Trophoblast cell (in vitro differentiated cells and primary cell): ENCODE measurements at regions not wholly inside any gene's neighbourhood (a gene's known extent, or its start where the extent isn't known, plus 50 kb on each side); places are given as distances from the start of the nearest gene placed in this dataset.
A peak's percentile ranks its signal among the peaks of the same experiment; 100 is the strongest.

Experiments used
- DNase-seq, 2 donors: peaks; one replicate each; pipeline ENCODE4 v3.0.0-alpha.2; 2016
- H2AFZ ChIP-seq: 2 replicates; pipeline ENCODE4 v1.6.1; 2013; ENCODE audit warnings: low read length, moderate library complexity, mild to moderate bottlenecking; ENCODE audit not compliant: insufficient read depth, poor library complexity
- H2AK5ac ChIP-seq: 2 replicates; pipeline ENCODE4 v1.6.1; 2013; ENCODE audit warnings: mild to moderate bottlenecking, low read length
- H2BK120ac ChIP-seq: 2 replicates; pipeline ENCODE4 v1.6.1; 2013; ENCODE audit warnings: low read length, mild to moderate bottlenecking, moderate library complexity; ENCODE audit not compliant: insufficient read depth, poor library complexity
- H2BK12ac ChIP-seq: 2 replicates; pipeline ENCODE4 v1.6.1; 2013; ENCODE audit warnings: mild to moderate bottlenecking, low read length, moderate library complexity
- H2BK5ac ChIP-seq: 2 replicates; pipeline ENCODE4 v1.6.1; 2013; ENCODE audit warnings: low read length, low read depth, moderate library complexity, mild to moderate bottlenecking; ENCODE audit not compliant: poor library complexity
- H3K14ac ChIP-seq: 2 replicates; pipeline ENCODE4 v1.6.1; 2013; ENCODE audit warnings: mild to moderate bottlenecking, low read length
- H3K18ac ChIP-seq: 2 replicates; pipeline ENCODE4 v1.6.1; 2013; ENCODE audit warnings: mild to moderate bottlenecking, low read length
- H3K23ac ChIP-seq: 2 replicates; pipeline ENCODE4 v1.6.1; 2013; ENCODE audit warnings: low read length
- H3K27ac ChIP-seq: 2 replicates; pipeline ENCODE4 v1.5.1; 2013; ENCODE audit warnings: low read depth, mild to moderate bottlenecking, inconsistent platforms, low read length, moderate library complexity
- H3K27me3 ChIP-seq: 2 replicates; pipeline ENCODE4 v1.6.1; 2013; ENCODE audit warnings: inconsistent platforms, mild to moderate bottlenecking, low read length, moderate library complexity; ENCODE audit not compliant: insufficient read depth
- H3K36me3 ChIP-seq, 2 experiments: 1 replicate in 1 of 2; 2 replicates in 1 of 2; pipeline ENCODE4 v1.6.1; 2013; ENCODE audit warnings: low read length in 2 of 2, mild to moderate bottlenecking in 2 of 2, moderate library complexity in 1 of 2; ENCODE audit not compliant: insufficient read depth in 2 of 2, control insufficient read depth in 1 of 2
- H3K4ac ChIP-seq: 2 replicates; pipeline ENCODE4 v1.6.1; 2013; ENCODE audit warnings: low read depth, mild to moderate bottlenecking, low read length, moderate library complexity
- H3K4me1 ChIP-seq, 2 experiments: 1 replicate in 1 of 2; 2 replicates in 1 of 2; pipeline ENCODE4 v1.6.1; 2013; ENCODE audit warnings: low read length in 2 of 2, mild to moderate bottlenecking in 2 of 2, moderate library complexity in 1 of 2; ENCODE audit not compliant: insufficient read depth in 2 of 2, control insufficient read depth in 1 of 2
- H3K4me2 ChIP-seq: 2 replicates; pipeline ENCODE4 v1.6.1; 2013; ENCODE audit warnings: inconsistent platforms, mild to moderate bottlenecking, low read length, moderate library complexity
- H3K4me3 ChIP-seq: 2 replicates; pipeline ENCODE4 v1.5.1; 2013; ENCODE audit warnings: mild to moderate bottlenecking, low read depth, low read length, inconsistent platforms
- H3K79me1 ChIP-seq: one replicate; pipeline ENCODE4 v1.6.1; 2013; ENCODE audit warnings: low read length
- H3K79me2 ChIP-seq: 2 replicates; pipeline ENCODE4 v1.6.1; 2013; ENCODE audit warnings: low read length, mild to moderate bottlenecking; ENCODE audit not compliant: control insufficient read depth, insufficient read depth, poor library complexity
- H3K9ac ChIP-seq: 2 replicates; pipeline ENCODE4 v1.6.1; 2013; ENCODE audit warnings: mild to moderate bottlenecking, low read length
- H3K9me3 ChIP-seq: 2 replicates; pipeline ENCODE4 v1.6.1; 2013; ENCODE audit warnings: low read depth, mild to moderate bottlenecking, control low read depth, inconsistent platforms, low read length; ENCODE audit not compliant: insufficient read depth
- H4K12ac ChIP-seq: 2 replicates; pipeline ENCODE4 v1.6.1; 2013; ENCODE audit warnings: low read depth, mild to moderate bottlenecking, low read length, moderate library complexity
- H4K8ac ChIP-seq: 2 replicates; pipeline ENCODE4 v1.6.1; 2013; ENCODE audit warnings: low read depth, mild to moderate bottlenecking, low read length, moderate library complexity
- H4K91ac ChIP-seq: one replicate; pipeline ENCODE4 v1.6.1; 2013; ENCODE audit warnings: low read depth, mild to moderate bottlenecking, low read length, moderate library complexity
- WGBS: extraction: QIAGEN DNeasy Blood & Tissue Kit; methylation state at CpG from one replicate; pipeline ENCODE4 v1.1.7; 2013; ENCODE audit warnings: missing lambda C conversion rate; ENCODE audit not compliant: insufficient read length, insufficient coverage; ENCODE audit errors: extremely low coverage; 5-methylcytosine and 5-hydroxymethylcytosine counted together

- H3K9ac ChIP-seq = no peak overlapping the region
- H3K14ac ChIP-seq = no peak overlapping the region
- WGBS = no CpG with 5 or more reads among the region's 1 CpG
- no peak overlapping the region for H2BK5ac ChIP-seq
- no peak overlapping the region for H3K27ac ChIP-seq
- no peaks in the 10 kb centered on the region for H3K4me1 ChIP-seq
- DNase-seq = no peak
- no peak overlapping the region for H4K8ac ChIP-seq
- no peak overlapping the region for H3K4ac ChIP-seq
- H2AK5ac ChIP-seq = no peak overlapping the region
- H2BK120ac ChIP-seq = no peak overlapping the region
- H3K27me3 ChIP-seq = no peaks in the 10 kb centered on the region
- H4K91ac ChIP-seq = no peak overlapping the region
- H2AFZ ChIP-seq = no peak overlapping the region
- no peak overlapping the region for H3K23ac ChIP-seq
- H3K79me1 ChIP-seq = no peaks in the 10 kb centered on the region
- no peak overlapping the region for H4K12ac ChIP-seq
- H3K36me3 ChIP-seq = no peaks in the 10 kb centered on the region
- no peak overlapping the region for H3K18ac ChIP-seq
- H3K4me2 ChIP-seq = no peak overlapping the region
- H3K4me3 ChIP-seq = no peak overlapping the region
- no peaks in the 10 kb centered on the region for H3K9me3 ChIP-seq
- H2BK12ac ChIP-seq = no peak overlapping the region
- no peaks in the 10 kb centered on the region for H3K79me2 ChIP-seq
Measured at GRCh38 chr6:100130630-100131029, 136.6 kb upstream of the MCHR2 start.

DNA sequence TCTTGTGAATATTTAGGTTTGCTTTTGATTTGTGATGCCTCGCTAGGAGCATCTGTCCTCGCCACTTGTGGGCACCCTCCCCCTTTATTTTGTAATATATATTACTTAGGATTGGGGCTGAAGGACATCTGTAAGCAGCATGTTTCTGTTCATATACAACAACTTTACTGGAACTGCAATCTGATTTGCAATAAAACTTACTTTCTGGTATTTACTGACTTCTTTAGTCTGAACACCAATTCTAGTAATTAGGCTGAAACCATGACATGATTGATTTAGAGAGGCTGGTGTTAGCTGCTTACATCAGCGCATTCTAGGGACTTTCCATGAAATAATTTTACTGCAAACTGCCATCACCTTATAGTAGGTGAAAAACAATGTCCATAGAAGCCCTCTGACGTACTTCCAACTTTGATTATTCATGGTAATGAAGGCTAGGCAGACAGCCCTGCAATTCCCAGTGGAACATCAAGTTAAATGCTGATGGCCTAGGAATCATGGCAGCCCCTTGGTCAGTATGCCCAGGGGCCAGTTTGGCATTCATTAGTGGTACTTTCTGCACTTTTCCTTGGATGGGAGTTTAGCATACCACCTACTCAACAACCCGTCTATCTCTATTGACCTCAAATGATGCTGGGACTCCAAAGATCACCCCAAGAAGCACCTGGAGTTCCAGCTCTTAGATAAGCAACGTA, 132.9 kb upstream of the MCHR2 start:
- WGBS = no CpG with 5 or more reads among the region's 6 CpGs
- Histone ChIP-seq H3K18ac (no peak overlapping the region), H3K27ac (no peak overlapping the region), H3K23ac (no peak overlapping the region), H3K4me1 (no peaks in the 10 kb centered on the region), H3K9me3 (no peaks in the 10 kb centered on the region), H3K14ac (no peak overlapping the region), H3K4me2 (no peak overlapping the region), H4K91ac (no peak overlapping the region), H4K8ac (no peak overlapping the region), H4K12ac (no peak overlapping the region), H3K4ac (no peak overlapping the region), H3K36me3 (no peaks in the 10 kb centered on the region), H2BK12ac (no peak overlapping the region), H3K9ac (no peak overlapping the region), H2BK5ac (no peak overlapping the region), H3K79me2 (no peaks in the 10 kb centered on the region), H3K4me3 (no peak overlapping the region), H2AFZ (no peak overlapping the region), H3K27me3 (no peaks in the 10 kb centered on the region), H2AK5ac (no peak overlapping the region), H2BK120ac (no peak overlapping the region), H3K79me1 (no peaks in the 10 kb centered on the region)
- no peak for DNase-seq

DNA sequence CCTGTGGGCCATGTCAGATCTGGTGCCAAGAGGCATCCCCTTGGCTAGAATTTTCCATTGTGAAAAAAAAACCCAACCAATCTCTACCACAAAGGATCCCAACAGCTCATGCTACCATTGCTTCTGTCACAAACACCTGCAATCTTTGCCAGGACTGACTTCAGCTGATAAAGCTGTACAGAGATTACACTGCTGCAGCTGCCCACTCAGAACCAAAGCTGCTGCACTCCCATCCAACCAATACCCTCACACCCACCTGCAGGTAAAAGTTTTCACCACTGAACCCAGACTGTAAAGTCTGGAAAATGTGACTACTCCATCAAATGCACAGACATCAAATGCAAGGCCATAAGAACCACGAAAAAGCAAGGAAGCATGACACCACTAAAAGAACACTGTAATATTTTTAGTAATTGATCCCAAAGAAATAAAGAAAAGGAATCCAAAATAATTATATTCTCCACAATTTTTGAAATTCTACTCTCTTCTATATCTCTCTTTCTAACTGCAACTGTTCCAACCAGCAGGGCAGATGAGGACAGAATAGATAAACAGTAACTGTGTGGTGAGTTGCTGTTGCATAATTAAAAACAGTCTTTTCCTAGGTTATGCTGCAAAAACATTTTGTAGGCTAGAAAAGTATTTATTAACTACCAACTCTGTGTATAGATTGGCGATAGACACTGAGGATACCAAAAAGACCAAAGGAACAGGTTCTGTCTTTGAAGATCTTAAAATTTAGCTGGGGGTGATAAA, 128.0 kb upstream of the MCHR2 start:
- Histone ChIP-seq H2BK5ac (no peak overlapping the region), H3K4me2 (no peak overlapping the region), H3K27ac (no peak overlapping the region), H3K23ac (no peak overlapping the region), H3K4me1 (no peaks in the 10 kb centered on the region), H4K12ac (no peak overlapping the region), H3K79me2 (no peaks in the 10 kb centered on the region), H3K36me3 (no peaks in the 10 kb centered on the region), H3K4ac (no peak overlapping the region), H4K91ac (no peak overlapping the region), H3K18ac (no peak overlapping the region), H3K9me3 (no peaks in the 10 kb centered on the region), H3K14ac (no peak overlapping the region), H4K8ac (no peak overlapping the region), H2BK12ac (no peak overlapping the region), H3K4me3 (no peak overlapping the region), H3K9ac (no peak overlapping the region), H3K79me1 (no peaks in the 10 kb centered on the region), H2BK120ac (no peak overlapping the region), H3K27me3 (no peaks in the 10 kb centered on the region), H2AFZ (no peak overlapping the region), H2AK5ac (no peak overlapping the region)
- no peak for DNase-seq
- WGBS = no CpG with 5 or more reads among the region's 2 CpGs

DNA sequence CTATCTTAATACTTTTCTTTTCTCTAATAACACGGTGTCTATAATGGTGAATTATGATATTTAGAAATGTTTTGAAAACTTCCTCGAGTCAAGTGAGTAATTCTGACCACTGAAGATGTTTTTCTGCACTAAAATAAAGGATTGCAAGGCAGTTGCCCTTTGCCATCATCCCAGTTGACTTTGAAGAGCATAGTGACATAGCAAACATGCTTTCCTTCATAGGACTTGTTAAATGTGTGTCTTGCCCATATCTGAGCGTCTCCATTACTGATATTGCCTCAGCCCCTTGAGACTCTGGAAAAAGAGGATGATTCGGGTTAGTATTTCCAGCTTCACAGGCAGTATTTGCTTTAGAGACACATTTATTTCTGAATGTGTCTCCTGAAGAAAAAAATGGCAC, 125.2 kb upstream of the MCHR2 start:
- Histone ChIP-seq H3K9ac (no peak overlapping the region), H2AK5ac (no peak overlapping the region), H2BK5ac (no peak overlapping the region), H3K36me3 (no peaks in the 10 kb centered on the region), H2AFZ (no peak overlapping the region), H3K27ac (no peak overlapping the region), H4K8ac (no peak overlapping the region), H2BK120ac (no peak overlapping the region), H3K79me1 (no peaks in the 10 kb centered on the region), H3K4me2 (no peak overlapping the region), H3K14ac (no peak overlapping the region), H4K91ac (no peak overlapping the region), H4K12ac (no peak overlapping the region), H3K9me3 (no peaks in the 10 kb centered on the region), H3K27me3 (no peaks in the 10 kb centered on the region), H3K18ac (no peak overlapping the region), H3K4ac (no peak overlapping the region), H3K79me2 (no peaks in the 10 kb centered on the region), H3K4me1 (no peaks in the 10 kb centered on the region), H3K23ac (no peak overlapping the region), H3K4me3 (no peak overlapping the region), H2BK12ac (no peak overlapping the region)
- WGBS = no CpG with 5 or more reads among the region's 4 CpGs
- DNase-seq = peak in 1 of 2 donors; percentile 51
